Hepatocyte (in vitro differentiated cells): ENCODE measurements at regions not wholly inside any gene's neighbourhood (a gene's known extent, or its start where the extent isn't known, plus 50 kb on each side); places are given as distances from the start of the nearest gene placed in this dataset.

ENCODE experiments used
- DNase-seq: peaks from one replicate; pipeline ENCODE4 v3.0.0-alpha.2; 2016; ENCODE audit warnings: low spot score
- H2AFZ ChIP-seq: fragments of 200-600 bp; sonication (generic); 2 replicates; pipeline ENCODE4 v1.6.0; 2016; ENCODE audit warnings: antibody characterized with exemption, mild to moderate bottlenecking
- H3K27ac ChIP-seq: fragments of 200-600 bp; sonication (generic); 2 replicates; pipeline ENCODE4 v1.5.1; 2016; ENCODE audit warnings: mild to moderate bottlenecking
- H3K27me3 ChIP-seq: fragments of 200-600 bp; sonication (generic); 2 replicates; pipeline ENCODE4 v1.6.1; 2016
- H3K36me3 ChIP-seq: fragments of 200-600 bp; sonication (generic); replicated peaks from 2 replicates; pipeline ENCODE4 v1.5.1; 2016; ENCODE audit warnings: low read depth; ENCODE audit not compliant: insufficient read depth
- H3K4me1 ChIP-seq: fragments of 200-600 bp; sonication (generic); 2 replicates; pipeline ENCODE4 v1.5.1; 2016; ENCODE audit warnings: mild to moderate bottlenecking, moderate library complexity; ENCODE audit not compliant: insufficient read depth
- H3K4me2 ChIP-seq: fragments of 200-600 bp; sonication (generic); 2 replicates; pipeline ENCODE4 v1.6.0; 2016
- H3K4me3 ChIP-seq: fragments of 200-600 bp; sonication (generic); 2 replicates; pipeline ENCODE4 v1.5.1; 2016; ENCODE audit warnings: mild to moderate bottlenecking
- H3K79me2 ChIP-seq: fragments of 200-600 bp; sonication (generic); 2 replicates; pipeline ENCODE4 v1.6.0; 2017; ENCODE audit warnings: mild to moderate bottlenecking
- H3K9me2 ChIP-seq: fragments of 200-600 bp; sonication (generic); replicated peaks from 2 replicates; pipeline ENCODE4 v1.6.0; 2017; ENCODE audit warnings: mild to moderate bottlenecking; ENCODE audit not compliant: insufficient read depth
- H3K9me3 ChIP-seq: fragments of 200-600 bp; sonication (generic); 2 replicates; pipeline ENCODE4 v1.5.1; 2016; ENCODE audit warnings: low read depth, mild to moderate bottlenecking
- H4K20me1 ChIP-seq: fragments of 200-600 bp; sonication (generic); 2 replicates; pipeline ENCODE4 v1.6.0; 2016; ENCODE audit warnings: mild to moderate bottlenecking; ENCODE audit not compliant: insufficient read depth, poor library complexity, severe bottlenecking
- CTCF ChIP-seq: fragments of 200-600 bp; sonication (generic); IDR thresholded peaks from 2 replicates; pipeline ENCODE4 v1.5.1; 2016; ENCODE audit warnings: antibody characterized with exemption, mild to moderate bottlenecking; ENCODE audit not compliant: poor library complexity
- EZH2 ChIP-seq: fragments of 200-600 bp; sonication (generic); IDR thresholded peaks from 2 replicates; pipeline ENCODE4 v1.6.1; 2016; ENCODE audit warnings: antibody characterized with exemption, mild to moderate bottlenecking, borderline replicate concordance
- EZH2phosphoT487 ChIP-seq: fragments of 200-600 bp; sonication (generic); IDR thresholded peaks from one replicate; pipeline ENCODE4 v1.6.1; 2018; ENCODE audit warnings: antibody characterized with exemption, mild to moderate bottlenecking, low read depth, moderate library complexity; ENCODE audit not compliant: unreplicated experiment, severe bottlenecking
- WGBS: methylation state at CpG from one replicate; pipeline ENCODE4 v1.1.6; 2016; ENCODE audit warnings: low lambda C conversion rate; ENCODE audit errors: missing lambda C conversion rate; 5-methylcytosine and 5-hydroxymethylcytosine counted together

DNA sequence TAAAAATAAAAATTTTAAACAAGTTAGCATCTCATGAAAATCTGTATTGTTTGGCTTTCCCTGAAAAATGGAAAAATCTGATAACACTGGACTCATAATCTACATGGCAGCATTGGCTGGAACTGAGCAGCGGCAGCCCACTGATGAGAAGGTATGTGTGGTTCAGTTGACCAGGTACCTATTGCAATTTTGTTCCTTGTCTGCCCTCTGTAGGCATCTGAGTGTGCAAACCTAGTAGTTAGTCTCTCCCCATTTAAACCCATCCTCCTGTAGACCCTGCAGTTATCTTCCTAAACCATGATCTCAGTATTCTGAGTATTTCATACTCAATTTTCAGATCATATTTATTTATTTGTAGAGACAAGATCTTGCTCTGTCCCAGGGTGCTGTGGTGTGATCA, 59.4 kb upstream of the SERBP1 start:
- Histone ChIP-seq H3K27ac (no peak overlapping the region), H3K4me3 (no peak overlapping the region), H2AFZ (no peak overlapping the region), H3K4me2 (no peak overlapping the region), H3K9me3 (no peaks in the 10 kb centered on the region), H3K36me3 (no peaks in the 10 kb centered on the region), H3K4me1 (no peaks in the 10 kb centered on the region), H4K20me1 (no peaks in the 10 kb centered on the region), H3K9me2 (no peaks in the 10 kb centered on the region), H3K27me3 (no peaks in the 10 kb centered on the region), H3K79me2 (no peaks in the 10 kb centered on the region)
- DNase-seq = peak; percentile 40
- WGBS = 42% methylated on average over 1 of the region's 1 CpG
- TF ChIP-seq EZH2phosphoT487 = no peak
- peak; percentile 40 for TF ChIP-seq CTCF
- TF ChIP-seq EZH2 = no peak

DNA sequence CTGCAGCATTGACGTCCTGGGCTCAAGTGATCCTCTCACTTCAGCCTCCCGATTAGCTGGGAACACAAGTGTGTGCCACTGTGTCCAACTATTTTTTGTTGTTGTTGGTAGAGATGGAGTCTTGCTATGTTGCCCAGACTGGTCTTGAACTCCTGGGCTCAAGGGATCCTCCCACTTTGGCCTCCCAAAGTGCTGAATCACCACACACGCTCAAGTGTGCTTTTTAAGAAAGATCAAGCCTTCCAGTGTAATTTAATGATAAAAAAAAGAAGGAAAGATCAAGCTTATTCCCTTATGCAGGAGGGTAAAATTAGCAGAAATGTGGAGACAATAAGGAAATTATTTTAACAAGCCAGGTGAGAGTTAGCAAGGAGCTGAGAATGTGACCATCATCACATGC, 61.1 kb upstream of the SERBP1 start:
- Histone ChIP-seq H3K9me3 (no peaks in the 10 kb centered on the region), H2AFZ (no peak overlapping the region), H3K79me2 (no peaks in the 10 kb centered on the region), H3K27me3 (no peaks in the 10 kb centered on the region), H3K4me3 (no peak overlapping the region), H3K4me1 (no peaks in the 10 kb centered on the region), H4K20me1 (no peaks in the 10 kb centered on the region), H3K9me2 (no peaks in the 10 kb centered on the region), H3K36me3 (no peaks in the 10 kb centered on the region), H3K4me2 (no peak overlapping the region), H3K27ac (no peak overlapping the region)
- WGBS = 93% methylated on average over 3 of the region's 3 CpGs
- no peak for DNase-seq
- TF ChIP-seq EZH2 (no peak), EZH2phosphoT487 (no peak), CTCF (no peak)

DNA sequence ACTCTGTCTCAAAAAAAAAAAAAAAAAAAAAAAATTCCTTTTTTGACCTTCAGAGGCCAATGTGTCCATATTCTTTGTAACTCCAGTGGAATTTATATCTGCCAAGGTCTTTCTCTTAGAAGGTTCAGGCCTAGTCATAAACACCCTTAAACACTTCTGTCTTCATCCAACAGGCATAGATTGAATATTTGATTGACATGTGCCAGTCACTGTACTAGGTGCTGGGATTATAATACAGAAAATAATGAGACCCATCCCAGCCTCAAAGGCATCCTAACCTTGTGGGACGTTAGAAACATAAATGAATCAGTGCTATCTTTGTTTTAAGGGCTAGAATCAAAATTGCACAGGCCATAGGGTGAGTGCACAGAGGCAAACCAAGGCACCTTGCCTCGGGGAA, 62.9 kb upstream of the SERBP1 start:
- WGBS = 80% methylated on average over 2 of the region's 2 CpGs
- H3K4me1 ChIP-seq = no peaks in the 10 kb centered on the region
- H3K4me2 ChIP-seq = no peak overlapping the region
- H4K20me1 ChIP-seq = no peaks in the 10 kb centered on the region
- H3K9me3 ChIP-seq = no peaks in the 10 kb centered on the region
- DNase-seq = no peak
- no peaks in the 10 kb centered on the region for H3K9me2 ChIP-seq
- no peaks in the 10 kb centered on the region for H3K79me2 ChIP-seq
- TF ChIP-seq CTCF (no peak), EZH2 (no peak), EZH2phosphoT487 (no peak)
- no peak overlapping the region for H3K27ac ChIP-seq
- H3K4me3 ChIP-seq = no peak overlapping the region
- H3K27me3 ChIP-seq = no peaks in the 10 kb centered on the region
- H2AFZ ChIP-seq = no peak overlapping the region
- no peaks in the 10 kb centered on the region for H3K36me3 ChIP-seq

GRCh38 chr1:67495327-67495726, 65.1 kb upstream of the SERBP1 start:
- Histone ChIP-seq H3K36me3 (no peaks in the 10 kb centered on the region), H3K9me3 (no peaks in the 10 kb centered on the region), H4K20me1 (no peaks in the 10 kb centered on the region), H2AFZ (no peak overlapping the region), H3K4me2 (no peak overlapping the region), H3K79me2 (no peaks in the 10 kb centered on the region), H3K9me2 (no peaks in the 10 kb centered on the region), H3K27ac (no peak overlapping the region), H3K27me3 (no peaks in the 10 kb centered on the region), H3K4me1 (no peaks in the 10 kb centered on the region), H3K4me3 (no peak overlapping the region)
- TF ChIP-seq CTCF (no peak), EZH2phosphoT487 (no peak), EZH2 (no peak)
- WGBS = 95% methylated on average over 6 of the region's 6 CpGs
- no peak for DNase-seq
